ENCODE measurements at regions not wholly inside any gene's neighbourhood (a gene's known extent, or its start where the extent isn't known, plus 50 kb on each side); places are given as distances from the start of the nearest gene placed in this dataset.

DNA sequence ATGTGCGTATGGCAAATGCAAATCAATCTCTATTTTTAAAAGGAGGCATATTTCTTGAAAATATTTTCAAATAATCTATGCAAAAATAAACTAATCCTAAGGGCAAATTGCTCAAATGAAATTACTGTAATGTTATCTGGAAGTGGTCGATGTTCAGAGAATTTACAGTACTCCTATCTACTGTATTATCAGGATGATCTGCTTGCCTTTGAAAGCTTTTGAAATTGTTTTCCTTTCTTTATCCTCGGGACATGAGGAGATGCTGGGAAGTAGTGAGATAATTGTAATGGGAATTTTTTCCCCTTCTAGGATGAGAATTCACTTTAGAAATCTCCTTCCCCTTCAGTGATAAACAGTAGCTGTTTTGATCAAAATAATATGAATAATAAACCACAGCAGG, 577.2 kb upstream of the MIR17HG start:
- DNase-seq (no peak), ATAC-seq (no peak)
- Mint-ChIP-seq H3K4me3 (no peak overlapping the region), H3K27me3 (no peaks in the 10 kb centered on the region), H3K27ac (no peak overlapping the region), H3K36me3 (ENCODE audit: low read depth) (no peaks in the 10 kb centered on the region), H3K4me1 (no peaks in the 10 kb centered on the region)
- H3K9me3 ChIP-seq (ENCODE audit: control insufficient read depth, low read length, poor library complexity, severe bottlenecking): no peaks in the 10 kb centered on the region

- DNase-seq (no peak), ATAC-seq (no peak)
- H3K36me3 Mint-ChIP-seq (ENCODE audit: low read depth): no peaks in the 10 kb centered on the region
- H3K4me1 Mint-ChIP-seq: no peaks in the 10 kb centered on the region
- H3K9me3 ChIP-seq (ENCODE audit: control insufficient read depth, low read length, poor library complexity, severe bottlenecking): no peaks in the 10 kb centered on the region
- no peak overlapping the region for H3K27ac Mint-ChIP-seq
- H3K27me3 Mint-ChIP-seq: no peaks in the 10 kb centered on the region
- H3K4me3 Mint-ChIP-seq: no peak overlapping the region
Observed at GRCh38 chr13:90773681-90774080, 573.8 kb upstream of the MIR17HG start.

GRCh38 chr13:90776051-90776748, 571.3 kb upstream of the MIR17HG start:
- Mint-ChIP-seq H3K4me3 (no peak overlapping the region), H3K27me3 (no peaks in the 10 kb centered on the region), H3K4me1 (no peaks in the 10 kb centered on the region), H3K36me3 (ENCODE audit: low read depth) (no peaks in the 10 kb centered on the region), H3K27ac (no peak overlapping the region)
- ATAC-seq (no peak), DNase-seq (no peak)
- no peaks in the 10 kb centered on the region for H3K9me3 ChIP-seq (ENCODE audit: control insufficient read depth, low read length, poor library complexity, severe bottlenecking)

- H3K9me3 ChIP-seq (ENCODE audit: control insufficient read depth, low read length, poor library complexity, severe bottlenecking): no peaks in the 10 kb centered on the region
- Mint-ChIP-seq H3K36me3 (ENCODE audit: low read depth) (no peaks in the 10 kb centered on the region), H3K4me3 (no peak overlapping the region), H3K4me1 (no peaks in the 10 kb centered on the region), H3K27ac (no peak overlapping the region), H3K27me3 (no peaks in the 10 kb centered on the region)
- DNase-seq (no peak), ATAC-seq (no peak)
Observed at GRCh38 chr13:90783273-90783672, 564.2 kb upstream of the MIR17HG start.

DNA sequence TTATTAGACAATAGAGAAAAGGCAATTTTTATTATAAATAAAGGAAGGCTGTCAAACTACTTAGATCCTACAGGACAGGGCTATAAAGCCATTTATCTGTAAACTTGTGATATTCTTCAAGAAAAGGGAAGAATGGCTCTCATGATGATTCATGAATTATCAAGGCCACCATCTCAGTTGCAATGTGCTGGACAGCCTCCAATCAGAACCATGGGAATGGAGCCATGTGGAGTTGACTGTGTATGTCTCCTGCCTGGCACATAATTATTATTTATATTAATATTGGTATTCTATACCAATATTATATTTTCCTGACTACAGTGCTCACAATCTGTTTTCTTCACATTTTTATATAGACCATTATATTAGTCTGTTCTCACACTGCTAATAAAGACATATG, 560.5 kb upstream of the MIR17HG start:
- H3K36me3 Mint-ChIP-seq (ENCODE audit: low read depth): no peaks in the 10 kb centered on the region
- H3K27ac Mint-ChIP-seq: no peak overlapping the region
- H3K27me3 Mint-ChIP-seq: no peaks in the 10 kb centered on the region
- H3K4me3 Mint-ChIP-seq: no peak overlapping the region
- no peaks in the 10 kb centered on the region for H3K9me3 ChIP-seq (ENCODE audit: control insufficient read depth, low read length, poor library complexity, severe bottlenecking)
- DNase-seq: no peak
- H3K4me1 Mint-ChIP-seq: no peaks in the 10 kb centered on the region
- ATAC-seq: no peak

DNA sequence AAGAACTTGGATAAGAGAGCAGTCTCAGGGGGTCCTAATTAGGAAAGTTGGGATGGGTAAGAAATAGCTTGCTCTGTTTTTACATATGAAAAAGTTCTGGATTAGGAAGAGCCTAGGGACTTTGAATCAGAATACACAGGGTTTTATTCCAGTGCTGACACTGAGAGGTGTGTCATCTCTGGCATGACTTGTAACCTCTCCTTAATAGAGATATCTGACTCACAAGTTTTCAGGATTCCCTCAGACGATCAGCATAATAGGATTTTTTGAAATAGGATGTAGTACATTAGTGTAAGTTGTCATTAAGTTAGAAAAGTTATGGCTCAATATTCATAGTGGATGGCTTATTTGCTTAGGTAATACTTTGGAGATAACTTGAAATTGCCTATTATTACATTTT, 555.2 kb upstream of the MIR17HG start:
- Mint-ChIP-seq H3K36me3 (ENCODE audit: low read depth) (no peaks in the 10 kb centered on the region), H3K27ac (no peak overlapping the region), H3K4me3 (no peak overlapping the region), H3K27me3 (no peaks in the 10 kb centered on the region), H3K4me1 (no peaks in the 10 kb centered on the region)
- no peak for ATAC-seq
- no peak for DNase-seq
- H3K9me3 ChIP-seq (ENCODE audit: control insufficient read depth, low read length, poor library complexity, severe bottlenecking): no peaks in the 10 kb centered on the region

GRCh38 chr13:90793261-90793820, 554.1 kb upstream of the MIR17HG start:
- no peak overlapping the region for H3K27ac Mint-ChIP-seq
- no peaks in the 10 kb centered on the region for H3K4me1 Mint-ChIP-seq
- no peak for ATAC-seq
- H3K27me3 Mint-ChIP-seq: no peaks in the 10 kb centered on the region
- no peaks in the 10 kb centered on the region for H3K9me3 ChIP-seq (ENCODE audit: control insufficient read depth, low read length, poor library complexity, severe bottlenecking)
- DNase-seq: no peak
- no peak overlapping the region for H3K4me3 Mint-ChIP-seq
- H3K36me3 Mint-ChIP-seq (ENCODE audit: low read depth): no peaks in the 10 kb centered on the region

- no peak overlapping the region for H3K27ac Mint-ChIP-seq
- no peak overlapping the region for H3K4me3 Mint-ChIP-seq
- H3K4me1 Mint-ChIP-seq: no peaks in the 10 kb centered on the region
- no peaks in the 10 kb centered on the region for H3K27me3 Mint-ChIP-seq
- H3K36me3 Mint-ChIP-seq (ENCODE audit: low read depth): no peaks in the 10 kb centered on the region
- no peak for ATAC-seq
- H3K9me3 ChIP-seq (ENCODE audit: control insufficient read depth, low read length, poor library complexity, severe bottlenecking): no peaks in the 10 kb centered on the region
- no peak for DNase-seq
Observed at GRCh38 chr13:90796474-90796873, 551.0 kb upstream of the MIR17HG start.

DNA sequence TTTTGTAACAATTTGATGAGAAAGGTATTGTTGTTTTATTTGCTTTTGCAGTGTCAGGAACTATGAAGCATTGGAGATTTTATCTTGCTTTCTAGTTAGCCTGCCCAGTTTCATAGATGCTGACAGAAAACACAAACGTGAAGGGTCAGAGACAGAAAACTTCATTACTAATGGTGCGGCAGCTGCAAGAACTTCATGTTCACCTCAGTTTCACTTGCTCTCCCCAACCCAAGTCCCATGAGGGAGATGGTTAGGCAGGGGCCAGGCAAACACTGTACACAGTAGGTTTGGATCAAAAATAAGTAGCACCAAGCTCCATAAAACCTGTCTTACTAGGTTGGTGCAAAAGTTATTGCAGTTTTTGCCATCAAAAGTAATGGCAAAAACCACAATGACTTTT, 550.2 kb upstream of the MIR17HG start:
- H3K27ac Mint-ChIP-seq: no peak overlapping the region
- no peaks in the 10 kb centered on the region for H3K27me3 Mint-ChIP-seq
- no peaks in the 10 kb centered on the region for H3K9me3 ChIP-seq (ENCODE audit: control insufficient read depth, low read length, poor library complexity, severe bottlenecking)
- no peaks in the 10 kb centered on the region for H3K4me1 Mint-ChIP-seq
- ATAC-seq (no peak), DNase-seq (no peak)
- H3K36me3 Mint-ChIP-seq (ENCODE audit: low read depth): no peaks in the 10 kb centered on the region
- H3K4me3 Mint-ChIP-seq: no peak overlapping the region

DNA sequence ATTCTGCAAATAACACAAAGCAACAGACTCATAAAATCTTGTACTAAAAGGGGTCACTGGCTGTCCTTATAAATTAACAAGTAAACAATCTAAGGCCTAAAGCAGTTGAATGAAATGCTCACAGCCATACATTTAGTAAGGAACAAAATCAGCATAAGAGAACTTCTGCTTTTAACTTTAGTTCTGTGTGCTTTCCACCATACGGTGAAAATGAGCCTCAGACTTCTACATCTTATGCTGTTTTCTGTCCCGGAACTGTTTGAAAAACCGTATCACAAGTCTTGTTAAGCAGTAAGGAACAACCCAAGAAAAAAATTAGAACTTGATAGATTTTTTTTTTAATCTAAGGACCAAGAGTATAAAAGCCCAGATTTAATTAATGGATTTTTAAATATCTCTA, 549.1 kb upstream of the MIR17HG start:
- Mint-ChIP-seq H3K4me1 (no peaks in the 10 kb centered on the region), H3K27ac (no peak overlapping the region)
- no peak for ATAC-seq

DNA sequence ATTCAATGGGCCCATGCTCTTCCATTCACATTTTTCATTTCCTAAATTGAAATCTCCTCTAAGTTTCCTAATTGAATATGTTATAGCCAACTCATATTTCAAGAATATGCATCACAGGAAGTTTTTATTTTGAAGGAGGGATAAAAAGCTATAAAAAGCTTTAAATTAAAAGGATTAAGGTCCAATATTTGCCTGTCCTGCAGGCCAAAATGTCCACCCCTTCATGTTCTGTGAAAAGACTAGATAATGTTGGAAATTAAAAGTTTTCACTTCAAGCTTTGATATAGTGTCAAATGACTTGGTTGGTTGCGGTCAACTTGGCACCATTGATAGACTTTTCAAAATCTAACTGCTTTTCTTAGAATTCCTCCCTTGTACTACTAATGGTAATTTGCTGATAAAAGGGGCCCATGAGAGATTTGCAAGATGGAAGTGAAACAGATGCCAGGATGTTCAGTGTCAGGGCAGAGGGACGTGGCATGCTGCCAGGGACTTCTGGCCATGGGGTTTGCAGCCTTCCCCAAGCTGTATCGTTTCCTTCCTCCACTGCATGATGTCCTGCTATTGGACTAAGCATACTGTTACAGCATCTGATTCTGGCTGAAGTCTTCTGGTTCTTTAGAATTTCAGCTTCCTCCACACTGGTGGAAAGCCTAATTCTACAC, 547.3 kb upstream of the MIR17HG start:
- no peaks in the 10 kb centered on the region for H3K9me3 ChIP-seq (ENCODE audit: control insufficient read depth, low read length, poor library complexity, severe bottlenecking)
- H3K27me3 Mint-ChIP-seq: no peaks in the 10 kb centered on the region
- ATAC-seq (no peak), DNase-seq (no peak)
- H3K4me1 Mint-ChIP-seq: no peaks in the 10 kb centered on the region
- no peaks in the 10 kb centered on the region for H3K36me3 Mint-ChIP-seq (ENCODE audit: low read depth)
- H3K27ac Mint-ChIP-seq: no peak overlapping the region
- no peak overlapping the region for H3K4me3 Mint-ChIP-seq

More for the DNA sequence above, 549.1 kb upstream of the MIR17HG start:
- no peaks in the 10 kb centered on the region for H3K27me3 Mint-ChIP-seq
- no peak overlapping the region for H3K4me3 Mint-ChIP-seq
- H3K9me3 ChIP-seq (ENCODE audit: control insufficient read depth, low read length, poor library complexity, severe bottlenecking): no peaks in the 10 kb centered on the region
- H3K36me3 Mint-ChIP-seq (ENCODE audit: low read depth): no peaks in the 10 kb centered on the region
- DNase-seq: no peak

GRCh38 chr13:90801621-90802020, 545.9 kb upstream of the MIR17HG start:
- Mint-ChIP-seq H3K4me1 (no peaks in the 10 kb centered on the region), H3K27ac (no peak overlapping the region), H3K4me3 (no peak overlapping the region), H3K36me3 (ENCODE audit: low read depth) (no peaks in the 10 kb centered on the region), H3K27me3 (no peaks in the 10 kb centered on the region)
- ATAC-seq: no peak
- DNase-seq: no peak
- H3K9me3 ChIP-seq (ENCODE audit: control insufficient read depth, low read length, poor library complexity, severe bottlenecking): no peaks in the 10 kb centered on the region

DNA sequence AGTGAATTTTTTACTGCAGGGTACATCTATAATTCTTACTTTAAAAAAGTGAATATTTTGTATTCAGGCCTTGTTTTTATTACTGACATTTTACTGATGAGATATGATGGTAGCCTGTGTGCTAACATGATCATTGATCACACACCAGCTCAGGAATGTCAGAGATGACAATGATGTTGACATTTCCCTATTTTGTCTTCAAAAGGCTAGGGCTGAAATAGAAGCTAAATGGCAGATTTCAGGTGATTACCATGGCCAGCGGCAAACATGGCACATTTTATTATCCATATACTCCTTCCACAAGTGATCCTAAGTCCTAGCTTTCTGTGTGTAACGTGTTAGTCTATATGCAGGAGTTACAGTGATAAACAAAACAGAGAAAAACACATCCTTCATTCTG, 544.3 kb upstream of the MIR17HG start:
- Mint-ChIP-seq H3K27me3 (no peaks in the 10 kb centered on the region), H3K36me3 (ENCODE audit: low read depth) (no peaks in the 10 kb centered on the region), H3K4me1 (no peaks in the 10 kb centered on the region), H3K27ac (no peak overlapping the region), H3K4me3 (no peak overlapping the region)
- no peak for ATAC-seq
- no peaks in the 10 kb centered on the region for H3K9me3 ChIP-seq (ENCODE audit: control insufficient read depth, low read length, poor library complexity, severe bottlenecking)
- no peak for DNase-seq

Measured in T-helper 17 cell (primary cell).